Endothelial cell of umbilical vein (primary cell): ENCODE measurements at regions not wholly inside any gene's neighbourhood (a gene's known extent, or its start where the extent isn't known, plus 50 kb on each side); places are given as distances from the start of the nearest gene placed in this dataset.
"Not testable (repeated sequence)": the region's sequence is repeated elsewhere in the genome, so short reads cannot be mapped to it uniquely, and the experiment has no call there.

Experiments
- BruUV-seq: library from RNA; stranded (reverse); fragments of 400-500 nt; replicated peaks from 2 replicates; lab custom pipeline; 2021; lab: Mats Ljungman, UMichigan
- CTCF ChIA-PET: fragments of 300-600, 350-600 bp; sonication (Branson Sonifier 250); formaldehyde crosslinking; loops from one replicate; lab custom pipeline; 2021; ENCODE audit warnings: antibody characterized with exemption, inconsistent platforms; lab: Charles Lee
- POLR2A ChIA-PET: fragments of 300-600, 350-600 bp; sonication (Branson Sonifier 250); formaldehyde crosslinking; loops from one replicate; lab custom pipeline; 2021; ENCODE audit warnings: antibody characterized with exemption, inconsistent platforms; lab: Charles Lee
- DNase-seq: peaks from one replicate; pipeline ENCODE4 v3.0.0-alpha.2; 2011; ENCODE audit warnings: low read depth, low spot score
- FAIRE-seq: peaks from 2 replicates; lab custom pipeline; 2011; peaks lifted over from hg19 to GRCh38; lab: Jason Lieb, UNC
- H2AFZ ChIP-seq: 2 replicates; pipeline ENCODE4 v1.6.0; 2012; ENCODE audit warnings: low read depth, low read length, control low read depth, inconsistent platforms
- H3K27ac ChIP-seq: 2 replicates; pipeline ENCODE4 v1.5.1; 2011; ENCODE audit warnings: low read depth, mild to moderate bottlenecking, control low read depth, low read length, moderate library complexity; ENCODE audit not compliant: insufficient read depth
- H3K27me3 ChIP-seq, 2 experiments: 2 replicates each; pipeline versions ENCODE4 v1.6.0 to v1.6.1; 2011; ENCODE audit warnings: low read length in 2 of 2, mixed read lengths in 1 of 2; ENCODE audit not compliant: control insufficient read depth in 2 of 2, insufficient read depth in 2 of 2
- H3K36me3 ChIP-seq, 2 experiments: 2 replicates in 1 of 2; 3 replicates in 1 of 2; pipeline ENCODE4 v1.5.1; 2011; ENCODE audit warnings: low read length in 2 of 2, mild to moderate bottlenecking in 1 of 2, moderate library complexity in 1 of 2; ENCODE audit not compliant: control insufficient read depth in 2 of 2, insufficient read depth in 2 of 2; ENCODE audit errors: extremely low read depth in 1 of 2
- H3K4me1 ChIP-seq: 3 replicates; pipeline ENCODE4 v1.5.1; 2011; ENCODE audit warnings: mild to moderate bottlenecking, low read length; ENCODE audit not compliant: control insufficient read depth, insufficient read depth; ENCODE audit errors: extremely low read depth
- H3K4me2 ChIP-seq: 2 replicates; pipeline ENCODE4 v1.6.1; 2011; ENCODE audit warnings: low read length, control low read depth, mixed read lengths; ENCODE audit not compliant: insufficient read depth
- H3K4me3 ChIP-seq, 3 experiments: fragments of 200-600 bp in 1 of 3; sonication (generic), shearing (Covaris generic) in 1 of 3; replicated peaks in 1 of 3; 2 replicates each; pipeline ENCODE4 v1.5.1; 2011 to 2016; ENCODE audit warnings: control low read depth in 3 of 3, low read length in 3 of 3, mild to moderate bottlenecking in 2 of 3, inconsistent platforms in 1 of 3, low read depth in 1 of 3, moderate library complexity in 1 of 3; ENCODE audit not compliant: insufficient read depth in 1 of 3
- H3K79me2 ChIP-seq: 2 replicates; pipeline ENCODE4 v1.6.0; 2012; ENCODE audit warnings: low read length, inconsistent platforms; ENCODE audit not compliant: control insufficient read depth, insufficient read depth
- H3K9ac ChIP-seq: replicated peaks from 2 replicates; pipeline ENCODE3; 2011; ENCODE audit warnings: low read length, control low read depth; ENCODE audit not compliant: insufficient read depth; ENCODE audit errors: extremely low read depth
- H3K9me1 ChIP-seq: replicated peaks from 3 replicates; pipeline ENCODE4 v1.6.0; 2011; ENCODE audit warnings: mild to moderate bottlenecking, low read length; ENCODE audit not compliant: control insufficient read depth, insufficient read depth; ENCODE audit errors: extremely low read depth
- H3K9me3 ChIP-seq: replicated peaks from 2 replicates; pipeline ENCODE4 v1.5.1; 2012; ENCODE audit warnings: low read length, inconsistent platforms; ENCODE audit not compliant: control insufficient read depth, insufficient read depth
- H4K20me1 ChIP-seq: replicated peaks from 2 replicates; pipeline ENCODE3; 2011; ENCODE audit warnings: mild to moderate bottlenecking, low read length; ENCODE audit not compliant: control insufficient read depth, insufficient read depth; ENCODE audit errors: extremely low read depth
- EZH2 ChIP-seq: IDR thresholded peaks from 2 replicates; pipeline ENCODE4 v1.6.1; 2012; ENCODE audit warnings: borderline replicate concordance, low read depth, mild to moderate bottlenecking, moderate library complexity, low read length, inconsistent platforms; ENCODE audit not compliant: severe bottlenecking
- FOS ChIP-seq: IDR thresholded peaks from 2 replicates; pipeline ENCODE4 v1.6.1; 2011; ENCODE audit warnings: mild to moderate bottlenecking, low read length, moderate library complexity, borderline replicate concordance; ENCODE audit not compliant: insufficient read depth
- GATA2 ChIP-seq: IDR thresholded peaks from 2 replicates; pipeline ENCODE4 v1.7.0; 2011; ENCODE audit warnings: low read depth, mild to moderate bottlenecking, moderate library complexity, mixed read lengths, low read length; ENCODE audit not compliant: insufficient read length, insufficient read depth
- JUN ChIP-seq: IDR thresholded peaks from 2 replicates; pipeline ENCODE4 v1.6.1; 2011; ENCODE audit warnings: borderline replicate concordance, low read depth; ENCODE audit not compliant: insufficient read length, insufficient read depth
- MAX ChIP-seq: IDR thresholded peaks from 2 replicates; pipeline ENCODE4 v1.6.1; 2011; ENCODE audit not compliant: insufficient read depth, insufficient read length
- MYC ChIP-seq: IDR thresholded peaks from one replicate; pipeline ENCODE4 v1.6.1; 2011; ENCODE audit warnings: mild to moderate bottlenecking, low read depth, low read length
- POLR2A ChIP-seq: IDR thresholded peaks from 2 replicates; pipeline ENCODE4 v1.6.1; 2012; ENCODE audit warnings: low read depth, mild to moderate bottlenecking, control low read depth, low read length
- POLR2AphosphoS5 ChIP-seq: IDR thresholded peaks from 2 replicates; pipeline ENCODE4 v1.6.1; 2012; ENCODE audit warnings: low read depth, mild to moderate bottlenecking, control low read depth, low read length, moderate library complexity; ENCODE audit not compliant: insufficient read depth
- dilution Hi-C: fragments of 300-500 bp; cut with MboI; formaldehyde crosslinking; loops from one replicate; pipeline ENCODE4 v1.15.0; 2019; ENCODE audit warnings: low sequenced_read_pairs; ENCODE audit not compliant: extremely low pct_ligation_motif_present
- intact Hi-C: fragments of 100-400 bp; cut with micrococcal nuclease; formaldehyde crosslinking; loops from one replicate; pipeline ENCODE4 v1.10.0; 2022
- TF ChIP-seq, protein P1 (sequence below), 2 donors: IDR thresholded peaks; 1 replicate in 1 of 2; 2 replicates in 1 of 2; pipeline ENCODE4 v1.5.1; 2011; ENCODE audit warnings: low read length in 2 of 2, mild to moderate bottlenecking in 2 of 2, moderate library complexity in 2 of 2, control low read depth in 1 of 2, inconsistent platforms in 1 of 2, low read depth in 1 of 2; ENCODE audit not compliant: insufficient read depth in 1 of 2; ENCODE audit errors: extremely low read depth in 1 of 2

GRCh38 chr6:85236636-85237035, 213.2 kb upstream of the NT5E start:
- CTCF ChIA-PET: interaction anchor here (1.0 to 1.1 kb wide), 2 partner anchors 11 to 14 kb away, joined by 4 read pairs; no protein-coding TSS in a partner anchor
- Histone ChIP-seq H3K9me1 (no peaks in the 10 kb centered on the region), H3K9ac (no peak overlapping the region), H3K27me3 (peaks cover 2% of the 10 kb centered on the region in 2 experiments), H3K27ac (no peak overlapping the region), H3K9me3 (no peaks in the 10 kb centered on the region), H3K4me1 (peaks cover 7% of the 10 kb centered on the region), H4K20me1 (no peaks in the 10 kb centered on the region), H3K79me2 (no peaks in the 10 kb centered on the region), H3K36me3 (no peaks in the 10 kb centered on the region), H3K4me2 (no peak overlapping the region), H2AFZ (no peak overlapping the region), H3K4me3 (no peak overlapping the region)
- no TSS peak for BruUV-seq
- dilution Hi-C loops: no loop called here
- POLR2A ChIA-PET: no interaction called here
- intact Hi-C loops: no loop called here
- DNase-seq (no peak), FAIRE-seq (no peak)
- TF ChIP-seq MYC (no peak), MAX (no peak), EZH2 (no peak), FOS (no peak), POLR2AphosphoS5 (no peak), GATA2 (no peak), JUN (no peak), POLR2A (no peak)
- TF ChIP-seq, protein P1, sequence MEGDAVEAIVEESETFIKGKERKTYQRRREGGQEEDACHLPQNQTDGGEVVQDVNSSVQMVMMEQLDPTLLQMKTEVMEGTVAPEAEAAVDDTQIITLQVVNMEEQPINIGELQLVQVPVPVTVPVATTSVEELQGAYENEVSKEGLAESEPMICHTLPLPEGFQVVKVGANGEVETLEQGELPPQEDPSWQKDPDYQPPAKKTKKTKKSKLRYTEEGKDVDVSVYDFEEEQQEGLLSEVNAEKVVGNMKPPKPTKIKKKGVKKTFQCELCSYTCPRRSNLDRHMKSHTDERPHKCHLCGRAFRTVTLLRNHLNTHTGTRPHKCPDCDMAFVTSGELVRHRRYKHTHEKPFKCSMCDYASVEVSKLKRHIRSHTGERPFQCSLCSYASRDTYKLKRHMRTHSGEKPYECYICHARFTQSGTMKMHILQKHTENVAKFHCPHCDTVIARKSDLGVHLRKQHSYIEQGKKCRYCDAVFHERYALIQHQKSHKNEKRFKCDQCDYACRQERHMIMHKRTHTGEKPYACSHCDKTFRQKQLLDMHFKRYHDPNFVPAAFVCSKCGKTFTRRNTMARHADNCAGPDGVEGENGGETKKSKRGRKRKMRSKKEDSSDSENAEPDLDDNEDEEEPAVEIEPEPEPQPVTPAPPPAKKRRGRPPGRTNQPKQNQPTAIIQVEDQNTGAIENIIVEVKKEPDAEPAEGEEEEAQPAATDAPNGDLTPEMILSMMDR (IDR thresholded peaks at IDR 0.05; ENCODE audit: extremely low read depth in 1 of 2, insufficient read depth in 1 of 2, low read depth in 1 of 2, low read length in 2 of 2): no peak

- intact Hi-C loops, POLR2A ChIA-PET, BruUV-seq, H3K27ac ChIP-seq, DNase-seq, H3K9ac ChIP-seq, H3K79me2 ChIP-seq, H3K4me2 ChIP-seq, H3K9me3 ChIP-seq, H3K4me1 ChIP-seq, H2AFZ ChIP-seq, FAIRE-seq, CTCF ChIA-PET, H3K27me3 ChIP-seq, H4K20me1 ChIP-seq, H3K4me3 ChIP-seq, H3K36me3 ChIP-seq, H3K9me1 ChIP-seq, dilution Hi-C loops: not testable (repeated sequence)
Measured at GRCh38 chr6:85227345-85227744, 222.5 kb upstream of the NT5E start.

- H3K79me2 ChIP-seq, H3K9ac ChIP-seq, H3K4me2 ChIP-seq, CTCF ChIA-PET, H3K9me1 ChIP-seq, H2AFZ ChIP-seq, H3K9me3 ChIP-seq, intact Hi-C loops, H4K20me1 ChIP-seq, dilution Hi-C loops, H3K27me3 ChIP-seq, BruUV-seq, FAIRE-seq, H3K4me3 ChIP-seq, POLR2A ChIA-PET, H3K4me1 ChIP-seq, H3K36me3 ChIP-seq, H3K27ac ChIP-seq, DNase-seq: not testable (repeated sequence)
Measured at GRCh38 chr6:85212794-85213193, 237.1 kb upstream of the NT5E start.
